HEK293 (cell line): ENCODE measurements at regions not wholly inside any gene's neighbourhood (a gene's known extent, or its start where the extent isn't known, plus 50 kb on each side); places are given as distances from the start of the nearest gene placed in this dataset.

Source experiments
- CTCF ChIA-PET: fragments of 350-600 bp; formaldehyde crosslinking; extraction: SDS; loops from one replicate; lab custom pipeline; 2021; ENCODE audit warnings: antibody characterized with exemption; lab: Yijun Ruan, JAX
- POLR2A ChIA-PET: fragments of 300-600 bp; formaldehyde crosslinking; extraction: SDS; loops from one replicate; lab custom pipeline; 2020; ENCODE audit warnings: antibody characterized with exemption, inconsistent platforms; lab: Yijun Ruan, JAX
- H3K27ac ChIP-seq: fragments of 200-500 bp; sonication (Bioruptor generic); 2 replicates; pipeline ENCODE4 v1.5.1; 2014; ENCODE audit warnings: low read depth, low read length, control low read depth, inconsistent platforms; ENCODE audit errors: extremely low read depth
- H3K36me3 ChIP-seq, 2 experiments: fragments of 200-500 bp in 1 of 2; sonication (Bioruptor generic) in 1 of 2; 1 replicate in 1 of 2; 2 replicates in 1 of 2; pipeline ENCODE4 v1.5.1; 2014 to 2017; ENCODE audit warnings: inconsistent platforms in 2 of 2, low read length in 2 of 2; ENCODE audit not compliant: control insufficient read depth in 2 of 2, insufficient read depth in 1 of 2
- H3K4me1 ChIP-seq: fragments of 200-500 bp; sonication (Bioruptor generic); 2 replicates; pipeline ENCODE4 v1.5.1; 2014; ENCODE audit warnings: mild to moderate bottlenecking, low read length, inconsistent platforms; ENCODE audit not compliant: control insufficient read depth, insufficient read depth
- H3K4me3 ChIP-seq: 2 replicates; pipeline ENCODE4 v1.5.1; 2011; ENCODE audit warnings: low read depth, mild to moderate bottlenecking, control low read depth, low read length, moderate library complexity
- H3K9me3 ChIP-seq: fragments of 200-500 bp; sonication (Bioruptor generic); 2 replicates; pipeline ENCODE4 v1.5.1; 2014; ENCODE audit warnings: low read depth, low read length, inconsistent platforms; ENCODE audit not compliant: control insufficient read depth, insufficient read depth
- BCL11B ChIP-seq: fragments of 450-650 bp; formaldehyde crosslinking; IDR thresholded peaks from 2 replicates; pipeline ENCODE4 v1.5.1; 2016; ENCODE audit warnings: low read depth, missing biosample characterization, missing genetic modification characterization
- FEZF1 ChIP-seq: fragments of 450-650 bp; formaldehyde crosslinking; IDR thresholded peaks from 2 replicates; pipeline ENCODE4 v1.5.1; 2016; ENCODE audit warnings: missing biosample characterization, missing genetic modification characterization
- KLF7 ChIP-seq: fragments of 450-650 bp; formaldehyde crosslinking; IDR thresholded peaks from 2 replicates; pipeline ENCODE4 v1.5.1; 2016; ENCODE audit warnings: missing biosample characterization, missing genetic modification characterization, borderline replicate concordance
- MZF1 ChIP-seq: fragments of 450-650 bp; formaldehyde crosslinking; IDR thresholded peaks from 2 replicates; pipeline ENCODE4 v1.5.1; 2017; ENCODE audit warnings: missing biosample characterization, missing genetic modification characterization, borderline replicate concordance
- SALL2 ChIP-seq: fragments of 450-650 bp; formaldehyde crosslinking; IDR thresholded peaks from 2 replicates; pipeline ENCODE4 v1.5.0; 2017; ENCODE audit warnings: missing biosample characterization, mild to moderate bottlenecking, missing genetic modification characterization, borderline replicate concordance
- SP3 ChIP-seq: fragments of 450-650 bp; formaldehyde crosslinking; IDR thresholded peaks from 2 replicates; pipeline ENCODE4 v1.5.1; 2016; ENCODE audit warnings: missing biosample characterization, missing genetic modification characterization
- SP7 ChIP-seq: fragments of 450-650 bp; formaldehyde crosslinking; IDR thresholded peaks from 2 replicates; pipeline ENCODE4 v1.5.1; 2016; ENCODE audit warnings: missing biosample characterization, missing genetic modification characterization
- ZBTB7A ChIP-seq: fragments of 450-650 bp; formaldehyde crosslinking; IDR thresholded peaks from 2 replicates; pipeline ENCODE4 v1.5.1; 2016; ENCODE audit warnings: low read depth, missing biosample characterization, missing genetic modification characterization
- ZNF16 ChIP-seq: fragments of 450-650 bp; formaldehyde crosslinking; IDR thresholded peaks from 2 replicates; pipeline ENCODE4 v1.5.1; 2016; ENCODE audit warnings: low read depth, missing biosample characterization, missing genetic modification characterization
- ZNF169 ChIP-seq: fragments of 450-650 bp; formaldehyde crosslinking; IDR thresholded peaks from 2 replicates; pipeline ENCODE4 v1.5.1; 2016; ENCODE audit warnings: missing biosample characterization, missing genetic modification characterization
- ZNF2 ChIP-seq: fragments of 450-650 bp; formaldehyde crosslinking; IDR thresholded peaks from 2 replicates; pipeline ENCODE4 v1.5.1; 2016; ENCODE audit warnings: missing biosample characterization, missing genetic modification characterization
- ZNF23 ChIP-seq: fragments of 450-650 bp; formaldehyde crosslinking; IDR thresholded peaks from 2 replicates; pipeline ENCODE4 v1.5.1; 2016; ENCODE audit warnings: missing biosample characterization, missing genetic modification characterization, borderline replicate concordance
- ZNF302 ChIP-seq: fragments of 450-650 bp; formaldehyde crosslinking; IDR thresholded peaks from 2 replicates; pipeline ENCODE4 v1.5.1; 2016; ENCODE audit warnings: missing biosample characterization, missing genetic modification characterization, low read depth
- ZNF404 ChIP-seq: fragments of 450-650 bp; formaldehyde crosslinking; IDR thresholded peaks from 2 replicates; pipeline ENCODE4 v1.5.1; 2017; ENCODE audit warnings: missing biosample characterization, missing genetic modification characterization
- ZNF510 ChIP-seq: fragments of 450-650 bp; formaldehyde crosslinking; IDR thresholded peaks from 2 replicates; pipeline ENCODE4 v1.5.1; 2018; ENCODE audit warnings: mild to moderate bottlenecking, missing genetic modification characterization, missing biosample characterization; ENCODE audit not compliant: insufficient replicate concordance
- ZNF585B ChIP-seq: fragments of 450-650 bp; formaldehyde crosslinking; IDR thresholded peaks from 2 replicates; pipeline ENCODE4 v1.5.1; 2016; ENCODE audit warnings: missing biosample characterization, missing genetic modification characterization
- ZNF747 ChIP-seq: fragments of 450-650 bp; formaldehyde crosslinking; IDR thresholded peaks from 2 replicates; pipeline ENCODE4 v1.5.1; 2016; ENCODE audit warnings: missing biosample characterization, missing genetic modification characterization
- TF ChIP-seq, protein P1 (sequence below): fragments of 450-650 bp; formaldehyde crosslinking; IDR thresholded peaks from 2 replicates; pipeline ENCODE4 v1.5.1; 2016; ENCODE audit warnings: missing biosample characterization, missing genetic modification characterization, borderline replicate concordance
- TF ChIP-seq, protein P2 (sequence below): fragments of 450-650 bp; formaldehyde crosslinking; IDR thresholded peaks from 2 replicates; pipeline ENCODE4 v1.5.1; 2016; ENCODE audit warnings: missing biosample characterization, missing genetic modification characterization, borderline replicate concordance
- TF ChIP-seq, protein P3 (sequence below): fragments of 450-650 bp; formaldehyde crosslinking; IDR thresholded peaks from 2 replicates; pipeline ENCODE4 v1.5.1; 2016; ENCODE audit warnings: missing biosample characterization, missing genetic modification characterization
- TF ChIP-seq, protein P4 (sequence below): sonication (generic); formaldehyde crosslinking; IDR thresholded peaks from 2 replicates; pipeline ENCODE4 v1.8.1; 2022; ENCODE audit warnings: mild to moderate bottlenecking, moderate library complexity, missing genetic modification reagents
- TF ChIP-seq, protein P5 (sequence below): fragments of 450-650 bp; formaldehyde crosslinking; IDR thresholded peaks from 2 replicates; pipeline ENCODE4; 2016; ENCODE audit warnings: missing biosample characterization, missing genetic modification characterization

DNA sequence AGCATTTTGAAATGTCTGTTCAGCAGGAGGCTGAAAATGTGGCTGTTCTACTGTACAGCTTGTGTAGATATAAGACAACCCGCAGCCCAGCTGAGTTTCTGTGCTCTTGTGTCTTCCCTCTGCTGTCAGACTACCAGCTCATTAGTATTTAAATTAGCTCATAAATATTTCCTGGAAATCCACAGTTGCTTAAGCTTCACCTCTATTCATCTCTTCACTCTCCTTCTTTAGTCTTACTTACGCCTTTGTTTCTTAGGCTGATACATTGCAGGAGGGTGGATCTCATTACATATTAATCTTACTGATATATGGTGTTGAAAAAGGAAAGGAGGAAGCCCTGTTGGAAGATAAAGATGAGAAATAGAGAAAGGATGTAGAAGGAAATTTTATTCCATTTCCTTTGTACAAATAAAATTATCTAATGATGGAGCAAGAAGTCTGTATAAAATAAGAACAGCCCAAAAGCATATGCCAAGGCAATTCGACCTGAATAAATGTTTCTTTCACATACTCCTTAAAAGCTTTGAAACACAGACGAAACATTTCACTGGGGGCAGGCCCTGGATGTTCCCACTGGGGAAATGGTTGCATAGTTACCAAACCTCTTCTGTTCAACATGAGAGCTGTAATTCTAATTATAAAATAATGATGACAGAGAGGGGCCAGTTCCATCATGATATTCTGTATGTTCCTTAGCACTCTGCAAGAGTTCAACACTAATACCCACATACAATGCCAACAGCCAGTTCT is 111.8 kb upstream of the APC start:
- Histone ChIP-seq H3K36me3 (no peaks in the 10 kb centered on the region), H3K27ac (no peak overlapping the region), H3K4me3 (no peak overlapping the region), H3K9me3 (no peaks in the 10 kb centered on the region), H3K4me1 (peaks cover 5% of the 10 kb centered on the region; the same call in 1 of the 2 replicates)
- CTCF ChIA-PET = interaction anchor here (0.5 to 1.1 kb wide), 2 partner anchors 8 to 753 kb away, joined by 3 to 6 read pairs; no protein-coding TSS in a partner anchor
- POLR2A ChIA-PET = no interaction called here
- TF ChIP-seq SALL2 = no peak
- TF ChIP-seq ZBTB7A = no peak
- no peak for TF ChIP-seq SP3
- no peak for TF ChIP-seq KLF7 (tag by site-specific recombination)
- no peak for TF ChIP-seq ZNF23 (tag by site-specific recombination)
- TF ChIP-seq, protein P1, sequence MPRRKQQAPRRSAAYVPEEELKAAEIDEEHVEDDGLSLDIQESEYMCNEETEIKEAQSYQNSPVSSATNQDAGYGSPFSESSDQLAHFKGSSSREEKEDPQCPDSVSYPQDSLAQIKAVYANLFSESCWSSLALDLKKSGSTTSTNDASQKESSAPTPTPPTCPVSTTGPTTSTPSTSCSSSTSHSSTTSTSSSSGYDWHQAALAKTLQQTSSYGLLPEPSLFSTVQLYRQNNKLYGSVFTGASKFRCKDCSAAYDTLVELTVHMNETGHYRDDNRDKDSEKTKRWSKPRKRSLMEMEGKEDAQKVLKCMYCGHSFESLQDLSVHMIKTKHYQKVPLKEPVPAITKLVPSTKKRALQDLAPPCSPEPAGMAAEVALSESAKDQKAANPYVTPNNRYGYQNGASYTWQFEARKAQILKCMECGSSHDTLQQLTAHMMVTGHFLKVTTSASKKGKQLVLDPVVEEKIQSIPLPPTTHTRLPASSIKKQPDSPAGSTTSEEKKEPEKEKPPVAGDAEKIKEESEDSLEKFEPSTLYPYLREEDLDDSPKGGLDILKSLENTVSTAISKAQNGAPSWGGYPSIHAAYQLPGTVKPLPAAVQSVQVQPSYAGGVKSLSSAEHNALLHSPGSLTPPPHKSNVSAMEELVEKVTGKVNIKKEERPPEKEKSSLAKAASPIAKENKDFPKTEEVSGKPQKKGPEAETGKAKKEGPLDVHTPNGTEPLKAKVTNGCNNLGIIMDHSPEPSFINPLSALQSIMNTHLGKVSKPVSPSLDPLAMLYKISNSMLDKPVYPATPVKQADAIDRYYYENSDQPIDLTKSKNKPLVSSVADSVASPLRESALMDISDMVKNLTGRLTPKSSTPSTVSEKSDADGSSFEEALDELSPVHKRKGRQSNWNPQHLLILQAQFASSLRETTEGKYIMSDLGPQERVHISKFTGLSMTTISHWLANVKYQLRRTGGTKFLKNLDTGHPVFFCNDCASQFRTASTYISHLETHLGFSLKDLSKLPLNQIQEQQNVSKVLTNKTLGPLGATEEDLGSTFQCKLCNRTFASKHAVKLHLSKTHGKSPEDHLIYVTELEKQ (tag by site-specific recombination) = no peak
- no peak for TF ChIP-seq ZNF302 (tag by site-specific recombination)
- TF ChIP-seq, protein P2, sequence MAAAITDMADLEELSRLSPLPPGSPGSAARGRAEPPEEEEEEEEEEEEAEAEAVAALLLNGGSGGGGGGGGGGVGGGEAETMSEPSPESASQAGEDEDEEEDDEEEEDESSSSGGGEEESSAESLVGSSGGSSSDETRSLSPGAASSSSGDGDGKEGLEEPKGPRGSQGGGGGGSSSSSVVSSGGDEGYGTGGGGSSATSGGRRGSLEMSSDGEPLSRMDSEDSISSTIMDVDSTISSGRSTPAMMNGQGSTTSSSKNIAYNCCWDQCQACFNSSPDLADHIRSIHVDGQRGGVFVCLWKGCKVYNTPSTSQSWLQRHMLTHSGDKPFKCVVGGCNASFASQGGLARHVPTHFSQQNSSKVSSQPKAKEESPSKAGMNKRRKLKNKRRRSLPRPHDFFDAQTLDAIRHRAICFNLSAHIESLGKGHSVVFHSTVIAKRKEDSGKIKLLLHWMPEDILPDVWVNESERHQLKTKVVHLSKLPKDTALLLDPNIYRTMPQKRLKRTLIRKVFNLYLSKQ = no peak
- TF ChIP-seq ZNF2 (tag by site-specific recombination) = no peak
- TF ChIP-seq, protein P3, sequence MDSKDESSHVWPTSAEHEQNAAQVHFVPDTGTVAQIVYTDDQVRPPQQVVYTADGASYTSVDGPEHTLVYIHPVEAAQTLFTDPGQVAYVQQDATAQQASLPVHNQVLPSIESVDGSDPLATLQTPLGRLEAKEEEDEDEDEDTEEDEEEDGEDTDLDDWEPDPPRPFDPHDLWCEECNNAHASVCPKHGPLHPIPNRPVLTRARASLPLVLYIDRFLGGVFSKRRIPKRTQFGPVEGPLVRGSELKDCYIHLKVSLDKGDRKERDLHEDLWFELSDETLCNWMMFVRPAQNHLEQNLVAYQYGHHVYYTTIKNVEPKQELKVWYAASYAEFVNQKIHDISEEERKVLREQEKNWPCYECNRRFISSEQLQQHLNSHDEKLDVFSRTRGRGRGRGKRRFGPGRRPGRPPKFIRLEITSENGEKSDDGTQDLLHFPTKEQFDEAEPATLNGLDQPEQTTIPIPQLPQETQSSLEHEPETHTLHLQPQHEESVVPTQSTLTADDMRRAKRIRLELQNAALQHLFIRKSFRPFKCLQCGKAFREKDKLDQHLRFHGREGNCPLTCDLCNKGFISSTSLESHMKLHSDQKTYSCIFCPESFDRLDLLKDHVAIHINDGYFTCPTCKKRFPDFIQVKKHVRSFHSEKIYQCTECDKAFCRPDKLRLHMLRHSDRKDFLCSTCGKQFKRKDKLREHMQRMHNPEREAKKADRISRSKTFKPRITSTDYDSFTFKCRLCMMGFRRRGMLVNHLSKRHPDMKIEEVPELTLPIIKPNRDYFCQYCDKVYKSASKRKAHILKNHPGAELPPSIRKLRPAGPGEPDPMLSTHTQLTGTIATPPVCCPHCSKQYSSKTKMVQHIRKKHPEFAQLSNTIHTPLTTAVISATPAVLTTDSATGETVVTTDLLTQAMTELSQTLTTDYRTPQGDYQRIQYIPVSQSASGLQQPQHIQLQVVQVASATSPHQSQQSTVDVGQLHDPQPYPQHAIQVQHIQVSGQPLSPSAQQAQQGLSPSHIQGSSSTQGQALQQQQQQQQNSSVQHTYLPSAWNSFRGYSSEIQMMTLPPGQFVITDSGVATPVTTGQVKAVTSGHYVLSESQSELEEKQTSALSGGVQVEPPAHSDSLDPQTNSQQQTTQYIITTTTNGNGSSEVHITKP (tag by site-specific recombination) = no peak
- no peak for TF ChIP-seq ZNF404 (tag by site-specific recombination)
- TF ChIP-seq, protein P4, sequence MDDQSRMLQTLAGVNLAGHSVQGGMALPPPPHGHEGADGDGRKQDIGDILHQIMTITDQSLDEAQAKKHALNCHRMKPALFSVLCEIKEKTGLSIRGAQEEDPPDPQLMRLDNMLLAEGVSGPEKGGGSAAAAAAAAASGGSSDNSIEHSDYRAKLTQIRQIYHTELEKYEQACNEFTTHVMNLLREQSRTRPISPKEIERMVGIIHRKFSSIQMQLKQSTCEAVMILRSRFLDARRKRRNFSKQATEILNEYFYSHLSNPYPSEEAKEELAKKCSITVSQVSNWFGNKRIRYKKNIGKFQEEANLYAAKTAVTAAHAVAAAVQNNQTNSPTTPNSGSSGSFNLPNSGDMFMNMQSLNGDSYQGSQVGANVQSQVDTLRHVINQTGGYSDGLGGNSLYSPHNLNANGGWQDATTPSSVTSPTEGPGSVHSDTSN (CRISPR knock-in tag) = no peak
- no peak for TF ChIP-seq ZNF747 (tag by site-specific recombination)
- TF ChIP-seq ZNF585B (tag by site-specific recombination) = no peak

DNA sequence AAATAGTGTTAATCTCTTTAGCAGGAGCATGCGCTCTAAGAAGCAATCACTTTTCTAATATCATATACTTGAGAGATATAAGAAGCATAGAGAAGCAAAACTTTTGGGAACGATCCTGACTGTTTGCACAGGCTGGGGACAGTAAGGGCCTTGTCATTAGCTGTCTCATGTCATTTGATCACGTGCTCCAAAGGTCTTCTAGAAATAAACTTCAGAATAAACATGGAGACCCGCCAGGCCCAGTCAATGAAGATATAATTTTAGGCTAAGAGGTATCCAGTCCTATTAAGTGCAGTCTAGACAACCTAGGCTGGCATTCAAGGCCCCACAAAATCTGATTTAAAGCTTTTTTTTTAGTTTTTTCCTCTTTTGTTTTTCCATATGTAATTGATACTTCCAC is 111.0 kb upstream of the APC start:
- no peak overlapping the region for H3K27ac ChIP-seq
- peaks cover 5% of the 10 kb centered on the region; the same call in 1 of the 2 replicates for H3K4me1 ChIP-seq
- ChIA-PET POLR2A (no interaction called here), CTCF (interaction anchor here (0.7 to 0.8 kb wide), 2 partner anchors 130 to 325 kb away, joined by 3 to 4 read pairs; no protein-coding TSS in a partner anchor)
- H3K4me3 ChIP-seq = no peak overlapping the region
- H3K36me3 ChIP-seq = no peaks in the 10 kb centered on the region
- H3K9me3 ChIP-seq = no peaks in the 10 kb centered on the region
- no peak for TF ChIP-seq FEZF1 (tag by site-specific recombination)
- TF ChIP-seq BCL11B (tag by site-specific recombination) = no peak
- no peak for TF ChIP-seq MZF1 (tag by site-specific recombination)
- TF ChIP-seq, protein P2 = no peak
- no peak for TF ChIP-seq ZNF16 (tag by site-specific recombination)
- no peak for TF ChIP-seq ZNF169
- TF ChIP-seq ZNF510 = no peak
- TF ChIP-seq, protein P5, sequence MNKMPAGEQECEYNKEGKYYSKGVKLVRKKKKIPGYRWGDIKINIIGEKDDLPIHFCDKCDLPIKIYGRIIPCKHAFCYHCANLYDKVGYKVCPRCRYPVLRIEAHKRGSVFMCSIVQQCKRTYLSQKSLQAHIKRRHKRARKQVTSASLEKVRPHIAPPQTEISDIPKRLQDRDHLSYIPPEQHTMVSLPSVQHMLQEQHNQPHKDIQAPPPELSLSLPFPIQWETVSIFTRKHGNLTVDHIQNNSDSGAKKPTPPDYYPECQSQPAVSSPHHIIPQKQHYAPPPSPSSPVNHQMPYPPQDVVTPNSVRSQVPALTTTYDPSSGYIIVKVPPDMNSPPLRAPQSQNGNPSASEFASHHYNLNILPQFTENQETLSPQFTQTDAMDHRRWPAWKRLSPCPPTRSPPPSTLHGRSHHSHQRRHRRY (tag by site-specific recombination) = no peak
- TF ChIP-seq SP7 = no peak
